Neural cell (in vitro differentiated cells): ENCODE measurements at regions not wholly inside any gene's neighbourhood (a gene's known extent, or its start where the extent isn't known, plus 50 kb on each side); places are given as distances from the start of the nearest gene placed in this dataset.

Experiments used
- H2AFZ ChIP-seq: fragments of 200-600, 300-800 bp; sonication (generic), shearing (Covaris generic); 2 replicates; pipeline ENCODE4 v1.6.0; 2014; ENCODE audit warnings: low read depth, mild to moderate bottlenecking, antibody characterized with exemption, low read length, moderate library complexity
- H3F3A ChIP-seq: fragments of 200-600 bp; shearing (Covaris generic); 2 replicates; pipeline ENCODE4 v1.6.1; 2016; ENCODE audit warnings: mild to moderate bottlenecking, moderate library complexity, mixed read lengths, antibody characterized with exemption, low read length; ENCODE audit not compliant: insufficient read depth, poor library complexity, severe bottlenecking
- H3K27ac ChIP-seq: fragments of 200-600, 300-800 bp; sonication (generic), shearing (Covaris generic); 2 replicates; pipeline ENCODE4 v1.5.1; 2014; ENCODE audit warnings: mild to moderate bottlenecking, low read length, moderate library complexity
- H3K27me3 ChIP-seq: fragments of 300-800, 200-600 bp; sonication (generic), shearing (Covaris generic); 2 replicates; pipeline ENCODE4 v1.6.0; 2014; ENCODE audit warnings: mild to moderate bottlenecking, low read depth, low read length, moderate library complexity; ENCODE audit not compliant: insufficient read depth
- H3K36me3 ChIP-seq: fragments of 300-800, 200-600 bp; sonication (generic), shearing (Covaris generic); 2 replicates; pipeline ENCODE4 v1.5.1; 2014; ENCODE audit warnings: mild to moderate bottlenecking, antibody characterized with exemption, low read length, moderate library complexity; ENCODE audit not compliant: insufficient read depth
- H3K4me2 ChIP-seq: fragments of 300-800, 200-600 bp; sonication (generic), shearing (Covaris generic); 2 replicates; pipeline ENCODE4 v1.6.0; 2014; ENCODE audit warnings: mild to moderate bottlenecking, low read length
- H3K4me3 ChIP-seq: fragments of 300-800, 200-600 bp; sonication (generic), shearing (Covaris generic); 2 replicates; pipeline ENCODE4 v1.5.1; 2014; ENCODE audit warnings: mild to moderate bottlenecking, low read length, moderate library complexity
- H3K79me2 ChIP-seq: fragments of 200-600 bp; shearing (Covaris generic); replicated peaks from 2 replicates; pipeline ENCODE4 v1.6.0; 2014; ENCODE audit warnings: mild to moderate bottlenecking, low read length, moderate library complexity; ENCODE audit not compliant: insufficient read depth
- H3K9ac ChIP-seq: fragments of 300-800, 200-600 bp; sonication (generic), shearing (Covaris generic); 2 replicates; pipeline ENCODE4 v1.6.1; 2016; ENCODE audit warnings: mild to moderate bottlenecking, low read length, mixed read lengths
- H3K9me2 ChIP-seq: fragments of 200-600 bp; shearing (Covaris generic); 2 replicates; pipeline ENCODE4 v1.6.1; 2016; ENCODE audit warnings: mild to moderate bottlenecking, low read length, mixed read lengths; ENCODE audit not compliant: insufficient read depth
- H3K9me3 ChIP-seq: fragments of 200-600, 300-800 bp; sonication (generic), shearing (Covaris generic); 2 replicates; pipeline ENCODE4 v1.6.1; 2016; ENCODE audit warnings: mild to moderate bottlenecking, mixed run types, low read length, moderate library complexity, mixed read lengths
- H4K20me1 ChIP-seq: fragments of 200-600 bp; shearing (Covaris generic); 2 replicates; pipeline ENCODE4 v1.6.1; 2016; ENCODE audit warnings: mild to moderate bottlenecking, mixed run types; ENCODE audit not compliant: insufficient read depth
- EP300 ChIP-seq: fragments of 450-650 bp; conservative IDR thresholded peaks from 2 replicates; pipeline ENCODE4 v1.6.1; 2014; ENCODE audit warnings: antibody characterized with exemption, mild to moderate bottlenecking, moderate library complexity; ENCODE audit not compliant: poor library complexity, severe bottlenecking
- EZH2 ChIP-seq: fragments of 200-600, 300-800 bp; shearing (Covaris generic), sonication (generic); IDR thresholded peaks from 2 replicates; pipeline ENCODE4 v1.6.1; 2014; ENCODE audit warnings: antibody characterized with exemption, low read length, borderline replicate concordance, mild to moderate bottlenecking; ENCODE audit not compliant: insufficient read depth, poor library complexity, severe bottlenecking
- MXI1 ChIP-seq: fragments of 450-650 bp; conservative IDR thresholded peaks from 2 replicates; pipeline ENCODE4 v1.6.1; 2014; ENCODE audit warnings: antibody characterized with exemption, mild to moderate bottlenecking; ENCODE audit not compliant: poor library complexity, severe bottlenecking
- POLR2AphosphoS5 ChIP-seq: IDR thresholded peaks from 2 replicates; pipeline ENCODE4 v1.6.1; 2012
- RAD21 ChIP-seq: fragments of 450-650 bp; conservative IDR thresholded peaks from 2 replicates; pipeline ENCODE4 v1.6.1; 2014; ENCODE audit warnings: antibody characterized with exemption, mild to moderate bottlenecking, moderate library complexity
- REST ChIP-seq: IDR thresholded peaks from 2 replicates; pipeline ENCODE4 v1.6.1; 2012; ENCODE audit warnings: borderline replicate concordance
- SMC3 ChIP-seq: fragments of 450-650 bp; conservative IDR thresholded peaks from 2 replicates; pipeline ENCODE4 v1.6.1; 2014; ENCODE audit warnings: antibody characterized with exemption, mild to moderate bottlenecking, moderate library complexity; ENCODE audit not compliant: poor library complexity
- TAF1 ChIP-seq: IDR thresholded peaks from 2 replicates; pipeline ENCODE4 v1.6.1; 2012; ENCODE audit warnings: low read depth
- TF ChIP-seq, protein P1 (sequence below): fragments of 450-650 bp; IDR thresholded peaks from 2 replicates; pipeline ENCODE4 v1.5.1; 2014; ENCODE audit warnings: antibody characterized with exemption, mild to moderate bottlenecking, moderate library complexity; ENCODE audit not compliant: poor library complexity, severe bottlenecking

- TF ChIP-seq MXI1, result no peak
- TF ChIP-seq, protein P1, sequence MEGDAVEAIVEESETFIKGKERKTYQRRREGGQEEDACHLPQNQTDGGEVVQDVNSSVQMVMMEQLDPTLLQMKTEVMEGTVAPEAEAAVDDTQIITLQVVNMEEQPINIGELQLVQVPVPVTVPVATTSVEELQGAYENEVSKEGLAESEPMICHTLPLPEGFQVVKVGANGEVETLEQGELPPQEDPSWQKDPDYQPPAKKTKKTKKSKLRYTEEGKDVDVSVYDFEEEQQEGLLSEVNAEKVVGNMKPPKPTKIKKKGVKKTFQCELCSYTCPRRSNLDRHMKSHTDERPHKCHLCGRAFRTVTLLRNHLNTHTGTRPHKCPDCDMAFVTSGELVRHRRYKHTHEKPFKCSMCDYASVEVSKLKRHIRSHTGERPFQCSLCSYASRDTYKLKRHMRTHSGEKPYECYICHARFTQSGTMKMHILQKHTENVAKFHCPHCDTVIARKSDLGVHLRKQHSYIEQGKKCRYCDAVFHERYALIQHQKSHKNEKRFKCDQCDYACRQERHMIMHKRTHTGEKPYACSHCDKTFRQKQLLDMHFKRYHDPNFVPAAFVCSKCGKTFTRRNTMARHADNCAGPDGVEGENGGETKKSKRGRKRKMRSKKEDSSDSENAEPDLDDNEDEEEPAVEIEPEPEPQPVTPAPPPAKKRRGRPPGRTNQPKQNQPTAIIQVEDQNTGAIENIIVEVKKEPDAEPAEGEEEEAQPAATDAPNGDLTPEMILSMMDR, result no peak
- TF ChIP-seq SMC3, result no peak
- no peak for TF ChIP-seq POLR2AphosphoS5
- Histone ChIP-seq H3K36me3 (no peaks in the 10 kb centered on the region), H3K79me2 (no peaks in the 10 kb centered on the region), H2AFZ (no peak overlapping the region), H3F3A (no peaks in the 10 kb centered on the region), H3K9me3 (no peaks in the 10 kb centered on the region), H3K4me3 (no peak overlapping the region), H3K9me2 (no peaks in the 10 kb centered on the region), H3K27ac (no peak overlapping the region), H3K4me2 (no peak overlapping the region), H4K20me1 (no peaks in the 10 kb centered on the region), H3K9ac (no peak overlapping the region), H3K27me3 (no peaks in the 10 kb centered on the region)
These were observed 143.6 kb upstream of the TBC1D5 start for GRCh38 chr3:17885986-17886385.

- H2AFZ ChIP-seq, result no peak overlapping the region
- H3F3A ChIP-seq, result no peaks in the 10 kb centered on the region
- no peak overlapping the region for H3K4me2 ChIP-seq
- H3K9me3 ChIP-seq, result no peaks in the 10 kb centered on the region
- H3K27ac ChIP-seq, result no peak overlapping the region
- no peak for TF ChIP-seq POLR2AphosphoS5
- TF ChIP-seq TAF1, result no peak
- no peak for TF ChIP-seq RAD21
- TF ChIP-seq, protein P1, result no peak
- no peak for TF ChIP-seq SMC3
- TF ChIP-seq EZH2, result no peak
- TF ChIP-seq MXI1, result no peak
- TF ChIP-seq REST, result no peak
- no peak for TF ChIP-seq EP300
- no peaks in the 10 kb centered on the region for H3K9me2 ChIP-seq
- no peak overlapping the region for H3K4me3 ChIP-seq
- H3K36me3 ChIP-seq, result no peaks in the 10 kb centered on the region
- H3K27me3 ChIP-seq, result no peaks in the 10 kb centered on the region
- no peaks in the 10 kb centered on the region for H3K79me2 ChIP-seq
- no peaks in the 10 kb centered on the region for H4K20me1 ChIP-seq
- no peak overlapping the region for H3K9ac ChIP-seq
These were observed 140.6 kb upstream of the TBC1D5 start for GRCh38 chr3:17882981-17883380.
